Fibroblast of pulmonary artery (primary cell): ENCODE measurements at regions not wholly inside any gene's neighbourhood (a gene's known extent, or its start where the extent isn't known, plus 50 kb on each side); places are given as distances from the start of the nearest gene placed in this dataset.

ENCODE experiments used
- DNase-seq: peaks from one replicate; pipeline ENCODE4 v3.0.0-alpha.2; 2010; ENCODE audit warnings: low read depth
- H3K4me3 ChIP-seq: replicated peaks from 2 replicates; pipeline ENCODE4 v1.5.1; 2011; ENCODE audit warnings: low read depth, mild to moderate bottlenecking, control low read depth, low read length, moderate library complexity
- TF ChIP-seq, protein P1 (sequence below): IDR thresholded peaks from 2 replicates; pipeline ENCODE4 v1.5.1; 2011; ENCODE audit warnings: mild to moderate bottlenecking, control low read depth, low read length, inconsistent platforms; ENCODE audit errors: missing control alignments

DNA sequence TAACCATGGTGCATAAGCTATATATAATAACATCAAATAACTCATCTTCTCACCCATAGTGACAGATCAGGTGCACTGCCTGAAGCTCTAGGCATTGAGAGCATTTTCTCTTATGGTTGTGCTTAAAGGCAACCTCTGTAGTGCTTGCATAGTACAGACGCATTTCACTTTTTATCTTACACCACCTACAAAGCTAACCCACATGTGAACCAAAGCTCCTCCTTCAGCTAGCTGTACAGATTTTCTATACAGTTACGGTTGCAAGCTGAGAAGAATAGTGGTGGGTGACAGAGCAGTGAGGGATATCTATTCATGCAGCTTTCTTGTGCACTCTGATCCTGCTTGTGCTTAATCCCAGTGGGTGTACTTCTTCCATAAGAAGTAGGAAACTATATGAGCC, 1525.2 kb downstream of the STIM2 start:
- TF ChIP-seq, protein P1, sequence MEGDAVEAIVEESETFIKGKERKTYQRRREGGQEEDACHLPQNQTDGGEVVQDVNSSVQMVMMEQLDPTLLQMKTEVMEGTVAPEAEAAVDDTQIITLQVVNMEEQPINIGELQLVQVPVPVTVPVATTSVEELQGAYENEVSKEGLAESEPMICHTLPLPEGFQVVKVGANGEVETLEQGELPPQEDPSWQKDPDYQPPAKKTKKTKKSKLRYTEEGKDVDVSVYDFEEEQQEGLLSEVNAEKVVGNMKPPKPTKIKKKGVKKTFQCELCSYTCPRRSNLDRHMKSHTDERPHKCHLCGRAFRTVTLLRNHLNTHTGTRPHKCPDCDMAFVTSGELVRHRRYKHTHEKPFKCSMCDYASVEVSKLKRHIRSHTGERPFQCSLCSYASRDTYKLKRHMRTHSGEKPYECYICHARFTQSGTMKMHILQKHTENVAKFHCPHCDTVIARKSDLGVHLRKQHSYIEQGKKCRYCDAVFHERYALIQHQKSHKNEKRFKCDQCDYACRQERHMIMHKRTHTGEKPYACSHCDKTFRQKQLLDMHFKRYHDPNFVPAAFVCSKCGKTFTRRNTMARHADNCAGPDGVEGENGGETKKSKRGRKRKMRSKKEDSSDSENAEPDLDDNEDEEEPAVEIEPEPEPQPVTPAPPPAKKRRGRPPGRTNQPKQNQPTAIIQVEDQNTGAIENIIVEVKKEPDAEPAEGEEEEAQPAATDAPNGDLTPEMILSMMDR: no peak
- no peak for DNase-seq
- H3K4me3 ChIP-seq: no peak overlapping the region

DNA sequence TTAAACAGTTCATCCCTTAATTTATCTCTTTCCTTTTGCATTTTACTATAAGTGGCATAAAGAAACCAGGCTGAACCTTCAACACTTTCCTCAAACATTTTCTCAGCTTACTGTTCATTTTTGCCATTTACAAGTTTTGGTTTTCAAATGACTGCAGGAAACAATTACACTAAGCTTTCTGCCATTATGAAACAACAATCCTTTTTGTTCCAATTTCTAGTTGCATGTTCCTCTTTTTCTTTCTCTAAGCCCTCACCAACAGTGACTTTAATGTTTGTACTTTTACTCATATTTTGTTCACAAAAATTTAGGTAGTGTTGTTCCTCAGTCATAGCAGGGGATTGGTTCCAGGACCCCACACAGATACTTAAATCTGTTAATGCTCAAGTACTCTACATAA, 1526.1 kb downstream of the STIM2 start:
- DNase-seq: no peak
- TF ChIP-seq, protein P1: no peak
- H3K4me3 ChIP-seq: no peak overlapping the region

DNA sequence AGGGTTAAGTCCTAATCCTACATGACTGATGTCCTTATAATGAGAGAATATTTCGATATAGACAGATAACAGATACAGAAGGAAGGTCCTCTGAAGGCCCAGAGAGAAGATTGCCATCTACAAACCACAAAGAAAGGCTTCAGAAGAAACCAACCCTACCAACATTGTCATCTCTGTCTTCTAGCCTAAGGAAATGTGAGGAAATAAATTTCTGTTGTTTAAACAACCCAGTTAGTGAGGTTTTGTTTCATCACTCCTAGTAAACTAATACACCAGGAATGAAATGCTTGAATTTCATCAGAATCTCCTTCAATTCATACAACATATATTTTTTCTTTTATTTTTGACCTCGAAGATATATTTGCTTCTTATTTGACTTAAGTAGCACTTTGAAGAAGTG, 1527.8 kb downstream of the STIM2 start:
- H3K4me3 ChIP-seq: no peak overlapping the region
- TF ChIP-seq, protein P1: no peak
- no peak for DNase-seq

DNA sequence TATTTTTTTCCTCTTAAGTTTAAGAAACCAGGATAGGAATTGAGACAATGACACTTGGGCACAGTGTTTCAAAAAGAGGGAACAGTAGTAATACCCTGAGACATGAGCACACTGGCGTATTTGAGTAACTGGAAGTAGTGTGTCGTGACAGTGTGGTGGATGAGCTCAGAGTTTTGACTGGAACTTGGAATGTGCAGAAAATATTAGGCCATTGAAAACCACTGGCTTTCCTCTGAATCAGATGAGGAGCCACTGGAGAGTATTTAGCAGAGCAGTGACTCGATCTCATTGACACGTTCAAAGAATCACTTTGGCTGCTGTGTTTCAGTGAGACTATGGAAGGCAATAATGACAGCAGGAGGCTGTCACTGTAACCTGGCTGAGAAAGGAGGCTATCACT, 1531.2 kb downstream of the STIM2 start:
- DNase-seq: no peak
- TF ChIP-seq, protein P1: no peak
- H3K4me3 ChIP-seq: no peak overlapping the region

DNA sequence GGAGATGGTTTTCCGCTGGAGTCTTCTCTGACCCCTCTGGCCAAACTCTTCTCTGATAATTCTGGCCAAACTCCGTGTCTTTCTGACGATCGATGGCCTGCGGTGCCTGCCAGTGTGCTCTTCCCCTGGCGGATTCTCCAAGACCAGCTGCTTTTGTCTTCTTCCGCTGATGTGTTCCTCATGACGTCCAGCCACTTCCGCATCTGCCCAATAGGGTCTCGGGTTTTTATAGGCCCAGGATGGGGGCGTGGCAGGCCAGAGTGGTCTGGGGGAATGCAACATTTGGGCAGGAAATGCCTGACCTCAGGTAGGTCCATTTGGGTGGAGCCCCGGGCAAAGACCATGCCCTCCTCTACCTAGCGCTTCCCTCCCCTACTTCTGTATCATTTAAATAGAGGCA, 1542.1 kb downstream of the STIM2 start:
- TF ChIP-seq, protein P1: no peak
- H3K4me3 ChIP-seq: no peak overlapping the region
- DNase-seq: no peak

DNA sequence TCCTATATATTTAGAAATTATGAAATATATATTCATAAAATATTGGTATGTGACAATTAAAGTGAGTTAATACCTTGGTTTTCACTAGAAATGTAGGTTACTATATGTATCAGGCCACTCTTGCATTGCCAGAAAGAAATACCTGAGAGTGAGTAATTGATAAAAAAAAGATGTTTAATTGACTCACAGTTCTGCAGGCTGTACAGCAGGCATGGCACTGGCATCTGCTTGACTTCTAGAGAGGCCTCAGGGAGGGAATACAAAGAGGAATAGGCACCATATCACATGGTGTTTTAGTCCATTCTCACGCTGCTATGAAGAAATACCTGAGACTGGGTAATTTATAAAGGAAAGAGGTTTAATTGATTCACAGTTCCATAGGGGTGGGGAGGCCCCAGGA, 1560.6 kb downstream of the STIM2 start:
- H3K4me3 ChIP-seq: no peak overlapping the region
- no peak for DNase-seq
- TF ChIP-seq, protein P1: no peak

DNA sequence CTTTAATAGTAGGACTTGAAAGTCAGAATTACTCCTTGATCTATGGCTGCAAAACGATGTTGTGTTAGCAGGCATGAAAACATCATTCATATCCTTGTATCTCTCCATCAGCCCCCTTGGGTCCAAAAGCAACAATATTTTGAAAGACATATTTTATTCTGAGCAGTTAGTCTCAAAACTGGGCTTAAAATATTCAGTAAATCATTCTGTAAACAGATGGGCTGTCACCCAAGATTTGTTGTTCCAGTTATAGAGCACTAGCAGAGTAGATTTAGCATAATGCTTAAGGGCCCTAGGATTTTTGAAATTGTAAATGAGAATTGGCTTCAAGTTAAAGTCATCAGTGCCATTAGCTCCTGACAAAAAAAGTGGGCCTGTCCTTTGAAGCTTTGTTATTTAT, 1565.6 kb downstream of the STIM2 start:
- no peak for DNase-seq
- TF ChIP-seq, protein P1: no peak
- H3K4me3 ChIP-seq: no peak overlapping the region
